GM23338 (cell line): ENCODE measurements at regions not wholly inside any gene's neighbourhood (a gene's known extent, or its start where the extent isn't known, plus 50 kb on each side); places are given as distances from the start of the nearest gene placed in this dataset.

ENCODE experiments used
- ATAC-seq: fragments of 200-7000 bp; cut with Tn5 transposase; 3 replicates; pipeline ENCODE4 v1.9.1; 2020
- DNase-seq: peaks from one replicate; pipeline ENCODE4 v3.0.0-alpha.2; 2015; ENCODE audit warnings: low spot score
- H2AFZ ChIP-seq: fragments of 200-600 bp; sonication (generic); 2 replicates; pipeline ENCODE4 v1.8.0; 2016; ENCODE audit warnings: antibody characterized with exemption, mild to moderate bottlenecking, moderate library complexity
- H3F3A ChIP-seq: fragments of 200-600 bp; sonication (generic); replicated peaks from 2 replicates; pipeline ENCODE4 v1.8.0; 2017; ENCODE audit warnings: antibody characterized with exemption, mixed run types, low read depth
- H3K27ac ChIP-seq: fragments of 200-600 bp; sonication (generic); 2 replicates; pipeline ENCODE4 v1.6.1; 2016; ENCODE audit warnings: low read depth
- H3K27me3 ChIP-seq: fragments of 200-600 bp; sonication (generic); 2 replicates; pipeline ENCODE4 v1.8.0; 2016; ENCODE audit warnings: mild to moderate bottlenecking, mixed run types, moderate library complexity; ENCODE audit not compliant: insufficient read depth
- H3K36me3 ChIP-seq: fragments of 200-600 bp; sonication (generic); 2 replicates; pipeline ENCODE4 v1.8.0; 2016; ENCODE audit warnings: mild to moderate bottlenecking; ENCODE audit not compliant: insufficient read depth
- H3K4me1 ChIP-seq: fragments of 200-600 bp; sonication (generic); 2 replicates; pipeline ENCODE4 v1.8.0; 2016; ENCODE audit warnings: mild to moderate bottlenecking, moderate library complexity; ENCODE audit not compliant: insufficient read depth
- H3K4me2 ChIP-seq: fragments of 200-600 bp; sonication (generic); 2 replicates; pipeline ENCODE4 v1.7.1; 2017; ENCODE audit warnings: mixed run types
- H3K4me3 ChIP-seq: fragments of 200-600 bp; sonication (generic); 2 replicates; pipeline ENCODE4 v1.6.1; 2016; ENCODE audit warnings: mixed run types
- H3K79me2 ChIP-seq: fragments of 200-600 bp; sonication (generic); replicated peaks from 2 replicates; pipeline ENCODE4 v1.8.0; 2017; ENCODE audit warnings: mild to moderate bottlenecking; ENCODE audit not compliant: insufficient read depth
- H3K9me2 ChIP-seq: fragments of 200-600 bp; sonication (generic); 2 replicates; pipeline ENCODE4 v1.8.0; 2017; ENCODE audit not compliant: insufficient read depth
- H4K20me1 ChIP-seq: fragments of 200-600 bp; sonication (generic); replicated peaks from 2 replicates; pipeline ENCODE4 v1.8.0; 2017; ENCODE audit warnings: mild to moderate bottlenecking; ENCODE audit not compliant: insufficient read depth
- H3K27ac Mint-ChIP-seq: 2 replicates; pipeline ENCODE4 v1.8.0; 2020; ENCODE audit warnings: inconsistent platforms, mild to moderate bottlenecking, moderate library complexity, mixed read lengths
- H3K27me3 Mint-ChIP-seq: 3 replicates; pipeline ENCODE4 v1.8.0; 2022; ENCODE audit warnings: low read depth, mild to moderate bottlenecking, moderate library complexity, mixed read lengths, inconsistent platforms; ENCODE audit not compliant: insufficient read depth, poor library complexity
- H3K36me3 Mint-ChIP-seq: 3 replicates; pipeline ENCODE4 v1.8.0; 2021; ENCODE audit warnings: low read depth, mild to moderate bottlenecking, inconsistent platforms, moderate library complexity, mixed read lengths
- H3K4me1 Mint-ChIP-seq: 3 replicates; pipeline ENCODE4 v1.8.0; 2020; ENCODE audit warnings: mild to moderate bottlenecking, inconsistent platforms, mixed read lengths
- H3K4me3 Mint-ChIP-seq: 3 replicates; pipeline ENCODE4 v1.8.0; 2021; ENCODE audit warnings: moderate library complexity, mild to moderate bottlenecking, inconsistent platforms, mixed read lengths
- H3K9me3 Mint-ChIP-seq: 3 replicates; pipeline ENCODE4 v1.8.0; 2020; ENCODE audit warnings: moderate library complexity, mild to moderate bottlenecking, inconsistent platforms, mixed read lengths
- CREB1 ChIP-seq: fragments of 250-450 bp; sonication (Bioruptor Pico); IDR thresholded peaks from 2 replicates; pipeline ENCODE4 v1.5.0; 2020; ENCODE audit warnings: low read depth, mild to moderate bottlenecking, moderate library complexity
- ETS1 ChIP-seq: IDR thresholded peaks from 2 replicates; pipeline ENCODE4 v1.6.1; 2016; ENCODE audit warnings: antibody characterized with exemption
- EZH2 ChIP-seq: fragments of 200-600 bp; sonication (generic); IDR thresholded peaks from one replicate; pipeline ENCODE4 v1.8.0; 2017; ENCODE audit warnings: antibody characterized with exemption, mild to moderate bottlenecking, low read depth; ENCODE audit not compliant: unreplicated experiment
- EZH2phosphoT487 ChIP-seq: fragments of 200-600 bp; sonication (generic); IDR thresholded peaks from one replicate; pipeline ENCODE4 v1.8.1; 2018; ENCODE audit warnings: antibody characterized with exemption; ENCODE audit not compliant: unreplicated experiment
- JUNB ChIP-seq: IDR thresholded peaks from one replicate; pipeline ENCODE4 v1.6.1; 2016; ENCODE audit warnings: antibody characterized with exemption; ENCODE audit not compliant: unreplicated experiment
- NANOG ChIP-seq: IDR thresholded peaks from 2 replicates; pipeline ENCODE4 v1.6.1; 2016; ENCODE audit warnings: antibody characterized with exemption, borderline replicate concordance
- POLR2AphosphoS5 ChIP-seq: IDR thresholded peaks from 2 replicates; pipeline ENCODE4 v1.6.1; 2016; ENCODE audit warnings: antibody characterized with exemption, low read depth
- REST ChIP-seq: IDR thresholded peaks from one replicate; pipeline ENCODE4 v1.6.1; 2018; ENCODE audit warnings: antibody characterized with exemption; ENCODE audit not compliant: unreplicated experiment
- STAT1 ChIP-seq: IDR thresholded peaks from one replicate; pipeline ENCODE4 v1.6.1; 2016; ENCODE audit warnings: antibody characterized with exemption; ENCODE audit not compliant: unreplicated experiment
- ZNF114 ChIP-seq: fragments of 250-450 bp; sonication (Bioruptor Pico); IDR thresholded peaks from 2 replicates; pipeline ENCODE4 v1.5.0; 2020; ENCODE audit warnings: mild to moderate bottlenecking, moderate library complexity
- ZNF331 ChIP-seq: fragments of 250-450 bp; sonication (Bioruptor Pico); IDR thresholded peaks from 2 replicates; pipeline ENCODE4 v1.5.0; 2020; ENCODE audit warnings: low read depth, mild to moderate bottlenecking, moderate library complexity
- ZNF462 ChIP-seq: fragments of 250-450 bp; sonication (Bioruptor Pico); IDR thresholded peaks from 2 replicates; pipeline ENCODE4 v1.5.0; 2020; ENCODE audit warnings: mild to moderate bottlenecking, moderate library complexity
- TF ChIP-seq, protein P1 (sequence below), 2 experiments: fragments of 200-600 bp in 1 of 2; sonication (generic) in 1 of 2; conservative IDR thresholded peaks; 2 replicates each; pipeline versions ENCODE4 v1.5.1 to v1.6.1; 2016 to 2017; ENCODE audit warnings: antibody characterized with exemption in 2 of 2, low read depth in 2 of 2, mild to moderate bottlenecking in 2 of 2, moderate library complexity in 1 of 2

- Histone ChIP-seq H3F3A (no peaks in the 10 kb centered on the region), H3K4me2 (no peak overlapping the region), H3K27me3 (no peaks in the 10 kb centered on the region), H3K4me3 (no peak overlapping the region), H3K4me1 (no peaks in the 10 kb centered on the region), H2AFZ (no peak overlapping the region), H3K9me2 (no peaks in the 10 kb centered on the region), H3K36me3 (no peaks in the 10 kb centered on the region), H3K27ac (no peak overlapping the region), H4K20me1 (no peaks in the 10 kb centered on the region), H3K79me2 (no peaks in the 10 kb centered on the region)
- no peak for TF ChIP-seq STAT1
- no peak for TF ChIP-seq ETS1
- no peak for TF ChIP-seq EZH2
- TF ChIP-seq JUNB = no peak
- TF ChIP-seq CREB1 = no peak
- TF ChIP-seq ZNF114 (CRISPR knock-in tag) = no peak
- TF ChIP-seq, protein P1, sequence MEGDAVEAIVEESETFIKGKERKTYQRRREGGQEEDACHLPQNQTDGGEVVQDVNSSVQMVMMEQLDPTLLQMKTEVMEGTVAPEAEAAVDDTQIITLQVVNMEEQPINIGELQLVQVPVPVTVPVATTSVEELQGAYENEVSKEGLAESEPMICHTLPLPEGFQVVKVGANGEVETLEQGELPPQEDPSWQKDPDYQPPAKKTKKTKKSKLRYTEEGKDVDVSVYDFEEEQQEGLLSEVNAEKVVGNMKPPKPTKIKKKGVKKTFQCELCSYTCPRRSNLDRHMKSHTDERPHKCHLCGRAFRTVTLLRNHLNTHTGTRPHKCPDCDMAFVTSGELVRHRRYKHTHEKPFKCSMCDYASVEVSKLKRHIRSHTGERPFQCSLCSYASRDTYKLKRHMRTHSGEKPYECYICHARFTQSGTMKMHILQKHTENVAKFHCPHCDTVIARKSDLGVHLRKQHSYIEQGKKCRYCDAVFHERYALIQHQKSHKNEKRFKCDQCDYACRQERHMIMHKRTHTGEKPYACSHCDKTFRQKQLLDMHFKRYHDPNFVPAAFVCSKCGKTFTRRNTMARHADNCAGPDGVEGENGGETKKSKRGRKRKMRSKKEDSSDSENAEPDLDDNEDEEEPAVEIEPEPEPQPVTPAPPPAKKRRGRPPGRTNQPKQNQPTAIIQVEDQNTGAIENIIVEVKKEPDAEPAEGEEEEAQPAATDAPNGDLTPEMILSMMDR (conservative IDR thresholded peaks at IDR 0.05; ENCODE audit: low read depth in 2 of 2) = no peak
- TF ChIP-seq REST = no peak
- no peak for TF ChIP-seq EZH2phosphoT487
- no peak for TF ChIP-seq ZNF462 (CRISPR knock-in tag)
- no peak for TF ChIP-seq NANOG
- no peak for TF ChIP-seq POLR2AphosphoS5
- TF ChIP-seq ZNF331 (CRISPR knock-in tag) = no peak
- Mint-ChIP-seq H3K4me1 (no peaks in the 10 kb centered on the region), H3K9me3 (no peaks in the 10 kb centered on the region), H3K36me3 (no peaks in the 10 kb centered on the region), H3K4me3 (no peak overlapping the region), H3K27me3 (peaks cover 2% of the 10 kb centered on the region), H3K27ac (no peak overlapping the region)
- no peak for DNase-seq
- no peak for ATAC-seq
These were observed 98.9 kb upstream of the PMAIP1 start for GRCh38 chr18:59800897-59801296.
